ENCODE measurements at regions not wholly inside any gene's neighbourhood (a gene's known extent, or its start where the extent isn't known, plus 50 kb on each side); places are given as distances from the start of the nearest gene placed in this dataset.

GRCh38 chr11:111179184-111179910 lies 66.2 kb upstream of the POU2AF2 start:
- TF ChIP-seq POLR2AphosphoS5 (IDR thresholded peaks at IDR 0.05; ENCODE audit: low read depth, low read length): no peak
- no peak for TF ChIP-seq CTCF (IDR thresholded peaks at IDR 0.05 in 2 of 3, conservative IDR thresholded peaks at IDR 0.05 in 1 of 3; ENCODE audit: borderline replicate concordance in 1 of 3, insufficient read depth in 1 of 3, low read depth in 2 of 3, low read length in 2 of 3)
- TF ChIP-seq POLR2A (IDR thresholded peaks at IDR 0.05; ENCODE audit: borderline replicate concordance, extremely low read depth, insufficient read depth, insufficient read length): no peak
- TF ChIP-seq YY1 (IDR thresholded peaks at IDR 0.05; ENCODE audit: extremely low read depth, insufficient replicate concordance, low read depth, low read length): no peak
- no peak for TF ChIP-seq REST (IDR thresholded peaks at IDR 0.05; ENCODE audit: low read depth)
- TF ChIP-seq SRF (IDR thresholded peaks at IDR 0.05; ENCODE audit: low read depth): no peak
- no peak for TF ChIP-seq JUND (IDR thresholded peaks at IDR 0.05)
- no peak for TF ChIP-seq ZFX (IDR thresholded peaks at IDR 0.05)
